Lower lobe of right lung (tissue), 2 donors: ENCODE measurements at regions not wholly inside any gene's neighbourhood (a gene's known extent, or its start where the extent isn't known, plus 50 kb on each side); places are given as distances from the start of the nearest gene placed in this dataset.
"Not testable (repeated sequence)": the region's sequence is repeated elsewhere in the genome, so short reads cannot be mapped to it uniquely, and the experiment has no call there.

ENCODE experiments used
- ATAC-seq, 2 donors: fragments of 200-7000 bp; cut with Tn5 transposase; one replicate each; pipeline ENCODE4 v1.9.1; 2020 to 2022; ENCODE audit warnings: mild to moderate bottlenecking in 2 of 2, moderate library complexity in 2 of 2
- DNase-seq: peaks from one replicate; pipeline ENCODE4 v3.0.0-alpha.2; 2020
- H3K27ac ChIP-seq: fragments of 200-600 bp; one replicate; pipeline ENCODE4 v1.8.0; 2022
- H3K27me3 ChIP-seq: fragments of 200-600 bp; one replicate; pipeline ENCODE4 v1.8.0; 2022; ENCODE audit warnings: low read depth
- H3K36me3 ChIP-seq: fragments of 200-600 bp; one replicate; pipeline ENCODE4 v1.8.0; 2022; ENCODE audit warnings: mild to moderate bottlenecking
- H3K4me1 ChIP-seq: fragments of 200-600 bp; one replicate; pipeline ENCODE4 v1.8.0; 2022
- H3K4me3 ChIP-seq: fragments of 200-600 bp; one replicate; pipeline ENCODE4 v1.8.0; 2022; ENCODE audit warnings: mild to moderate bottlenecking
- H3K9me3 ChIP-seq: fragments of 200-600 bp; one replicate; pipeline ENCODE4 v1.8.0; 2022
- intact Hi-C: fragments of 100-400 bp; cut with DNase I; formaldehyde crosslinking; loops from one replicate; pipeline ENCODE4 v1.11.0; 2022
- TF ChIP-seq, protein P1 (sequence below): fragments of 200-600 bp; IDR thresholded peaks from one replicate; pipeline ENCODE4 v1.8.0; 2022; ENCODE audit warnings: antibody characterized with exemption, mild to moderate bottlenecking
- donor health status: DM: no; HTN: yes; CAD: no; lungs with severe emphysema.

- DNase-seq (no peak), ATAC-seq (no peak)
- H3K4me1 ChIP-seq = no peaks in the 10 kb centered on the region
- TF ChIP-seq, protein P1, sequence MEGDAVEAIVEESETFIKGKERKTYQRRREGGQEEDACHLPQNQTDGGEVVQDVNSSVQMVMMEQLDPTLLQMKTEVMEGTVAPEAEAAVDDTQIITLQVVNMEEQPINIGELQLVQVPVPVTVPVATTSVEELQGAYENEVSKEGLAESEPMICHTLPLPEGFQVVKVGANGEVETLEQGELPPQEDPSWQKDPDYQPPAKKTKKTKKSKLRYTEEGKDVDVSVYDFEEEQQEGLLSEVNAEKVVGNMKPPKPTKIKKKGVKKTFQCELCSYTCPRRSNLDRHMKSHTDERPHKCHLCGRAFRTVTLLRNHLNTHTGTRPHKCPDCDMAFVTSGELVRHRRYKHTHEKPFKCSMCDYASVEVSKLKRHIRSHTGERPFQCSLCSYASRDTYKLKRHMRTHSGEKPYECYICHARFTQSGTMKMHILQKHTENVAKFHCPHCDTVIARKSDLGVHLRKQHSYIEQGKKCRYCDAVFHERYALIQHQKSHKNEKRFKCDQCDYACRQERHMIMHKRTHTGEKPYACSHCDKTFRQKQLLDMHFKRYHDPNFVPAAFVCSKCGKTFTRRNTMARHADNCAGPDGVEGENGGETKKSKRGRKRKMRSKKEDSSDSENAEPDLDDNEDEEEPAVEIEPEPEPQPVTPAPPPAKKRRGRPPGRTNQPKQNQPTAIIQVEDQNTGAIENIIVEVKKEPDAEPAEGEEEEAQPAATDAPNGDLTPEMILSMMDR = no peak
- no peaks in the 10 kb centered on the region for H3K27me3 ChIP-seq
- H3K4me3 ChIP-seq = no peak overlapping the region
- intact Hi-C loops = no loop called here
- H3K36me3 ChIP-seq = no peaks in the 10 kb centered on the region
- no peak overlapping the region for H3K27ac ChIP-seq
- no peaks in the 10 kb centered on the region for H3K9me3 ChIP-seq
Observed at GRCh38 chr3:166593776-166594175, 756.6 kb upstream of the BCHE start.

GRCh38 chr3:166582236-166582635, 745.0 kb upstream of the BCHE start:
- no peaks in the 10 kb centered on the region for H3K27me3 ChIP-seq
- H3K4me1 ChIP-seq = no peaks in the 10 kb centered on the region
- H3K36me3 ChIP-seq = no peaks in the 10 kb centered on the region
- no peaks in the 10 kb centered on the region for H3K9me3 ChIP-seq
- no peak overlapping the region for H3K4me3 ChIP-seq
- ATAC-seq = no peak
- TF ChIP-seq, protein P1 = no peak
- no peak overlapping the region for H3K27ac ChIP-seq
- DNase-seq = no peak
- intact Hi-C loops = no loop called here

DNA sequence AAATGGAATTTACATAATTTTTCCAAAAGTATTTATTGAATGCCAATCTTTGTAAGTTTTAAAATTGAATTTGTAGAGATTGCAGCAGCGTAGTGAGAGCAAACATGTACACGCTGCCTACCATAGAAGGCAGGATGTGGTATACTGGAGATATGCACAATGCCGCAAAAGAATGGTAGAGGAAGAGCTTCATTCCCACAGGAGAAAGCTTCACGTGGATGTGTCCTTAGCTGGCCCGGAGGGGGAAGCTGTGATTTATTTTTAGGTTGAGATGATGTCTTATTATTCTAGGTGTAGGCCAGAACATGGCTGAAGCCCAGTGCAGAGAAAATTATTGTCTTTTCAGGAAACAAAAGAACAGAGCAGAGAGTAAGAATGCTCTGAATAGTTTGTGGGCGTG, 743.3 kb upstream of the BCHE start:
- Histone ChIP-seq H3K9me3 (no peaks in the 10 kb centered on the region), H3K36me3 (no peaks in the 10 kb centered on the region), H3K4me3 (no peak overlapping the region), H3K27me3 (no peaks in the 10 kb centered on the region), H3K4me1 (no peaks in the 10 kb centered on the region), H3K27ac (no peak overlapping the region)
- intact Hi-C loops = no loop called here
- ATAC-seq (no peak), DNase-seq (no peak)
- TF ChIP-seq, protein P1 = no peak

- no peak overlapping the region for H3K27ac ChIP-seq
- no peak for ATAC-seq
- no peaks in the 10 kb centered on the region for H3K9me3 ChIP-seq
- no peaks in the 10 kb centered on the region for H3K36me3 ChIP-seq
- H3K4me3 ChIP-seq = no peak overlapping the region
- no peaks in the 10 kb centered on the region for H3K27me3 ChIP-seq
- TF ChIP-seq, protein P1 = no peak
- no peaks in the 10 kb centered on the region for H3K4me1 ChIP-seq
- DNase-seq = no peak
- intact Hi-C loops = no loop called here
Observed at GRCh38 chr3:166575161-166575560, 737.9 kb upstream of the BCHE start.

- ATAC-seq, H3K27me3 ChIP-seq, H3K36me3 ChIP-seq, DNase-seq, intact Hi-C loops, H3K4me1 ChIP-seq, H3K27ac ChIP-seq, H3K4me3 ChIP-seq, H3K9me3 ChIP-seq: not testable (repeated sequence)
Observed at GRCh38 chr3:166571686-166572085, 734.5 kb upstream of the BCHE start.

DNA sequence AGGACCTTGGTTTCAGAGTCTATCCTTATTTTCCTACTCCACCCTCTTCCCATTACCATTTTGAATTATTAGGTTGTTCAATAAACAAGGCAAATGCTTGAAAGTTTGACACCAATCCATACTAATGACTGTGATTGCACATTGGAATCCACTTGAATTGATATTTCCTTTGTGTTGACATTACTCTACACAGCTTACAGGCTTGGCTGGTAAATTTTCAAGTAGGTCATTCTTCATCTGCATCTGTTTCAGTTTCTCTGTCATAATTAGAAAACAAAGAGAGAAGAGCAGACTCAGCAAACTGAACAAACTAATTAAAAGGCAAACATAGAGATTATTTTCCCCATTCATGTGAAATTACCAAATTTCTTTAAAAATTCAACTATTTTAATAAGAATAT, 732.9 kb upstream of the BCHE start:
- Histone ChIP-seq H3K4me1 (no peaks in the 10 kb centered on the region), H3K27ac (no peak overlapping the region), H3K9me3 (no peaks in the 10 kb centered on the region), H3K36me3 (no peaks in the 10 kb centered on the region), H3K27me3 (no peaks in the 10 kb centered on the region), H3K4me3 (no peak overlapping the region)
- no peak for DNase-seq
- TF ChIP-seq, protein P1 = no peak
- no peak for ATAC-seq
- intact Hi-C loops = no loop called here
